K562 (cell line): ENCODE measurements at regions not wholly inside any gene's neighbourhood (a gene's known extent, or its start where the extent isn't known, plus 50 kb on each side); places are given as distances from the start of the nearest gene placed in this dataset.

Experiments
- ATAC-seq: fragments of 200-7000 bp; cut with Tn5 transposase; 3 replicates; pipeline ENCODE4 v1.9.1; 2020; ENCODE audit warnings: moderate library complexity
- BruUV-seq: library from RNA; stranded (reverse); fragments of 400-500 nt; replicated peaks from 2 replicates; lab custom pipeline; 2021; lab: Mats Ljungman, UMichigan
- CTCF ChIA-PET: fragments of 300-600 bp; formaldehyde crosslinking; extraction: SDS; loops from one replicate; lab custom pipeline; 2021; ENCODE audit warnings: low intra/inter-chr PET ratio; lab: Yijun Ruan, JAX
- POLR2A ChIA-PET: fragments of 300-600, 350-650 bp; sonication (Branson Sonifier 250); formaldehyde crosslinking; extraction: SDS; loops from one replicate; lab custom pipeline; 2021; ENCODE audit warnings: antibody characterized with exemption, inconsistent platforms; lab: Yijun Ruan, JAX
- DNase-seq, 4 experiments: peaks; one replicate each; pipeline versions ENCODE4 v3.0.0 to v3.0.0-alpha.2; 2011 to 2018; ENCODE audit warnings: low spot score in 3 of 4, mixed read lengths in 3 of 4; ENCODE audit errors: extremely low read depth in 1 of 4
- FAIRE-seq: peaks from 2 replicates; lab custom pipeline; 2011; peaks lifted over from hg19 to GRCh38; lab: Jason Lieb, UNC
- H2AFZ ChIP-seq: 2 replicates; pipeline ENCODE4 v1.6.0; 2011; ENCODE audit warnings: low read depth, low read length, control low read depth, inconsistent platforms
- H3K27ac ChIP-seq: fragments of 200-600 bp; 3 replicates; pipeline ENCODE4 v1.8.0; 2011; ENCODE audit warnings: low read depth, mild to moderate bottlenecking, control low read depth, inconsistent platforms, low read length, moderate library complexity, mixed read lengths; ENCODE audit errors: extremely low read depth
- H3K27me3 ChIP-seq, 2 experiments: fragments of 300-600 bp in 1 of 2; 2 replicates in 1 of 2; 3 replicates in 1 of 2; pipeline versions ENCODE4 v1.6.0 to v1.8.0; 2011; ENCODE audit warnings: inconsistent platforms in 2 of 2, low read length in 2 of 2, mild to moderate bottlenecking in 1 of 2, mixed read lengths in 1 of 2, moderate library complexity in 1 of 2; ENCODE audit not compliant: control insufficient read depth in 2 of 2, insufficient read depth in 2 of 2
- H3K36me3 ChIP-seq: fragments of 300-600 bp; 3 replicates; pipeline ENCODE4 v1.8.0; 2011; ENCODE audit warnings: mild to moderate bottlenecking, low read length, inconsistent platforms; ENCODE audit not compliant: control insufficient read depth, insufficient read depth
- H3K4me1 ChIP-seq, 2 experiments: fragments of 200-600 bp in 1 of 2; replicated peaks in 1 of 2; 2 replicates in 1 of 2; 3 replicates in 1 of 2; pipeline versions ENCODE4 v1.5.1 to v1.8.0; 2011; ENCODE audit warnings: inconsistent platforms in 2 of 2, low read length in 2 of 2, mild to moderate bottlenecking in 1 of 2, mixed read lengths in 1 of 2, moderate library complexity in 1 of 2; ENCODE audit not compliant: control insufficient read depth in 2 of 2, insufficient read depth in 2 of 2
- H3K4me2 ChIP-seq: 2 replicates; pipeline ENCODE4 v1.6.1; 2011; ENCODE audit warnings: low read length, control low read depth, inconsistent platforms, mixed read lengths; ENCODE audit not compliant: insufficient read depth
- H3K4me3 ChIP-seq: fragments of 200-600 bp; sonication (generic), shearing (Covaris generic); 2 replicates; pipeline ENCODE4 v1.5.1; 2016; ENCODE audit warnings: control low read depth, inconsistent platforms
- H3K79me2 ChIP-seq: fragments of 200-600 bp; 3 replicates; pipeline ENCODE4 v1.8.0; 2011; ENCODE audit warnings: low read length, inconsistent platforms; ENCODE audit not compliant: control insufficient read depth, insufficient read depth
- H3K9ac ChIP-seq, 2 experiments: 2 replicates each; pipeline versions ENCODE4 v1.6.0 to v1.6.1; 2011; ENCODE audit warnings: low read depth in 2 of 2, low read length in 2 of 2, control low read depth in 1 of 2, inconsistent platforms in 1 of 2, mild to moderate bottlenecking in 1 of 2, mixed read lengths in 1 of 2; ENCODE audit not compliant: insufficient read depth in 1 of 2
- H3K9me1 ChIP-seq: one replicate; pipeline ENCODE4 v1.6.0; 2011; ENCODE audit warnings: inconsistent platforms, mild to moderate bottlenecking, low read length, moderate library complexity; ENCODE audit not compliant: control insufficient read depth, insufficient read depth
- H3K9me3 ChIP-seq: replicated peaks from 2 replicates; pipeline ENCODE4 v1.5.1; 2011; ENCODE audit warnings: low read depth, low read length, inconsistent platforms; ENCODE audit not compliant: control insufficient read depth, insufficient read depth
- H4K20me1 ChIP-seq: replicated peaks from 2 replicates; pipeline ENCODE4 v1.6.1; 2011; ENCODE audit warnings: low read length, inconsistent platforms, mixed read lengths; ENCODE audit not compliant: control insufficient read depth, insufficient read depth
- ADNP ChIP-seq: fragments of 200-800 bp; sonication (Bioruptor generic); IDR thresholded peaks from 2 replicates; pipeline ENCODE4 v1.6.1; 2016; ENCODE audit warnings: missing genetic modification characterization, missing compliant biosample characterization
- ETV6 ChIP-seq, 3 experiments: fragments of 150-350 bp in 1 of 3; sonication (generic) in 1 of 3; formaldehyde crosslinking in 1 of 3; IDR thresholded peaks; 2 replicates each; pipeline versions ENCODE4 v1.6.1 to v1.8.0; 2014 to 2022; ENCODE audit warnings: borderline replicate concordance in 2 of 3, low read depth in 2 of 3, antibody characterized with exemption in 1 of 3, low read length in 1 of 3, mild to moderate bottlenecking in 1 of 3, missing genetic modification reagents in 1 of 3
- HCFC1 ChIP-seq: IDR thresholded peaks from 2 replicates; pipeline ENCODE4 v1.6.1; 2012; ENCODE audit warnings: low read depth, low read length, improper control_type of control experiment
- MAX ChIP-seq: sonication (generic); formaldehyde crosslinking; IDR thresholded peaks from 2 replicates; pipeline ENCODE4 v1.9.0; 2022; ENCODE audit warnings: mild to moderate bottlenecking, missing genetic modification reagents
- TAF9B ChIP-seq: fragments of 450-650 bp; IDR thresholded peaks from 2 replicates; pipeline ENCODE4 v1.6.1; 2018; ENCODE audit warnings: mild to moderate bottlenecking; ENCODE audit not compliant: partially characterized antibody
- TRIM28 ChIP-seq: fragments of 450-650 bp; IDR thresholded peaks from 2 replicates; pipeline ENCODE4 v1.6.1; 2017
- ZNF445 ChIP-seq: fragments of 250-450 bp; sonication (Bioruptor Pico); IDR thresholded peaks from 2 replicates; pipeline ENCODE4 v1.4.0; 2020; ENCODE audit warnings: low read depth, mild to moderate bottlenecking, moderate library complexity
- WGBS: fragments of 100-300 bp; shearing (Covaris generic); methylation state at CpG from one replicate; pipeline ENCODE4 v1.1.6; 2016; ENCODE audit warnings: low coverage, mixed read lengths; ENCODE audit not compliant: insufficient coverage; ENCODE audit errors: missing lambda C conversion rate; 5-methylcytosine and 5-hydroxymethylcytosine counted together
- in situ Hi-C: fragments of 300-500 bp; cut with MboI; formaldehyde crosslinking; loops from 4 replicates; pipeline ENCODE4 v1.15.0; 2018; ENCODE audit warnings: inconsistent platforms, mixed read lengths
- intact Hi-C: fragments of 100-400 bp; cut with micrococcal nuclease; formaldehyde crosslinking; loops from 2 replicates; pipeline ENCODE4 v1.14.2; 2022
- TF ChIP-seq, protein P1 (sequence below): sonication (generic); IDR thresholded peaks from 2 replicates; pipeline ENCODE4 v1.6.1; 2016
- TF ChIP-seq, protein P2 (sequence below): fragments of 450-650 bp; conservative IDR thresholded peaks from 2 replicates; pipeline ENCODE4 v1.6.1; 2016; ENCODE audit warnings: missing genetic modification characterization, low read depth, mild to moderate bottlenecking, missing compliant biosample characterization, moderate library complexity

DNA sequence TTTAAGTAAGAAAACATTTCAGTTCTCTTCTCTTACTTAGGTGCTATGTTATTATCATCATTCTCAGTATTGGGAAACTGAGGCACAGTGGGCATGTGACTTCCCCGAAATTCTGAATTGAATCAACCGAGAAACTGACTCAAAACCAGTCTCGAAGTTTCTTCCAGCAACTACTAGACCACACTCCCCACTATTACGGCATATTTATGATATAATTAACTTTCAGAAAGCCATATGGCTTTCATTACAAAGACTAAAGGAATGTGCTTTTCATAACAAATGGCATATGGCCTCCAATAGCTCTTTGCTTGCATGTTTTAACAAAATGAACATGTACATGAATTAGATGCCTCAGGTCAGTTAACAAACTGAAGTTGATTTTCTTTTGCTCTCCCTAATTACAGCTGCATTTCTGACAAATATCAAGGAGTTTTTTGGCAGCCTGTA, 182.9 kb upstream of the SLC38A2 start:
- FAIRE-seq (no peak), ATAC-seq (no peak), DNase-seq (no peak)
- Histone ChIP-seq H3K79me2 (no peaks in the 10 kb centered on the region), H3K4me3 (no peak overlapping the region), H3K27me3 (no peaks in the 10 kb centered on the region), H3K9me1 (no peaks in the 10 kb centered on the region), H3K9me3 (no peaks in the 10 kb centered on the region), H3K27ac (no peak overlapping the region), H3K4me2 (no peak overlapping the region), H4K20me1 (no peaks in the 10 kb centered on the region), H2AFZ (no peak overlapping the region), H3K9ac (no peak overlapping the region), H3K36me3 (no peaks in the 10 kb centered on the region), H3K4me1 (peaks cover 3 to 40% of the 10 kb centered on the region in 2 experiments; a peak in 4 of 5 replicates)
- BruUV-seq: no TSS peak
- POLR2A ChIA-PET: interaction anchor here (1.2 kb wide), 1 partner anchor 14 kb away, joined by 3 read pairs; no protein-coding TSS in a partner anchor
- no peak for TF ChIP-seq TAF9B
- TF ChIP-seq ZNF445: no peak
- TF ChIP-seq ETV6 (IDR thresholded peaks at IDR 0.05; ENCODE audit: borderline replicate concordance in 1 of 2, low read depth in 2 of 2, low read length in 1 of 2): no peak
- no peak for TF ChIP-seq ETV6 (CRISPR knock-in tag; IDR thresholded peaks at IDR 0.05; ENCODE audit: borderline replicate concordance)
- WGBS: 80% methylated on average over 4 of the region's 4 CpGs
- intact Hi-C loops (loop anchor here (5.0 to 10.0 kb wide), 3 partner anchors 123 to 291 kb away; partner anchors contain the start of genes SLC38A1 and SLC38A2), in situ Hi-C loops (no loop called here)
- CTCF ChIA-PET: no interaction called here

GRCh38 chr12:46554460-46554859, 181.9 kb upstream of the SLC38A2 start:
- Histone ChIP-seq H3K27ac (no peak overlapping the region), H3K4me1 (peaks cover 3 to 48% of the 10 kb centered on the region in 2 experiments; a peak in 4 of 5 replicates), H3K4me2 (no peak overlapping the region), H3K9ac (no peak overlapping the region), H3K79me2 (no peaks in the 10 kb centered on the region), H3K27me3 (no peaks in the 10 kb centered on the region), H3K9me3 (no peaks in the 10 kb centered on the region), H3K4me3 (no peak overlapping the region), H2AFZ (no peak overlapping the region), H3K9me1 (no peaks in the 10 kb centered on the region), H4K20me1 (no peaks in the 10 kb centered on the region), H3K36me3 (no peaks in the 10 kb centered on the region)
- CTCF ChIA-PET: no interaction called here
- DNase-seq (no peak), FAIRE-seq (no peak), ATAC-seq (no peak)
- in situ Hi-C loops (no loop called here), intact Hi-C loops (loop anchor here (10.0 kb wide), 1 partner anchor 290 kb away; the partner anchor contains the start of gene SLC38A1)
- POLR2A ChIA-PET: interaction anchor here (0.6 kb wide), 1 partner anchor 22 kb away, joined by 3 read pairs; no protein-coding TSS in a partner anchor
- BruUV-seq: no TSS peak
- TF ChIP-seq HCFC1 (no peak), MAX (CRISPR knock-in tag) (no peak), ADNP (tag) (no peak), TRIM28 (no peak)
- TF ChIP-seq, protein P1, sequence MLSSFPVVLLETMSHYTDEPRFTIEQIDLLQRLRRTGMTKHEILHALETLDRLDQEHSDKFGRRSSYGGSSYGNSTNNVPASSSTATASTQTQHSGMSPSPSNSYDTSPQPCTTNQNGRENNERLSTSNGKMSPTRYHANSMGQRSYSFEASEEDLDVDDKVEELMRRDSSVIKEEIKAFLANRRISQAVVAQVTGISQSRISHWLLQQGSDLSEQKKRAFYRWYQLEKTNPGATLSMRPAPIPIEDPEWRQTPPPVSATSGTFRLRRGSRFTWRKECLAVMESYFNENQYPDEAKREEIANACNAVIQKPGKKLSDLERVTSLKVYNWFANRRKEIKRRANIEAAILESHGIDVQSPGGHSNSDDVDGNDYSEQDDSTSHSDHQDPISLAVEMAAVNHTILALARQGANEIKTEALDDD: peak; percentile 52; the same call in 1 of the 2 replicates
- TF ChIP-seq, protein P2, sequence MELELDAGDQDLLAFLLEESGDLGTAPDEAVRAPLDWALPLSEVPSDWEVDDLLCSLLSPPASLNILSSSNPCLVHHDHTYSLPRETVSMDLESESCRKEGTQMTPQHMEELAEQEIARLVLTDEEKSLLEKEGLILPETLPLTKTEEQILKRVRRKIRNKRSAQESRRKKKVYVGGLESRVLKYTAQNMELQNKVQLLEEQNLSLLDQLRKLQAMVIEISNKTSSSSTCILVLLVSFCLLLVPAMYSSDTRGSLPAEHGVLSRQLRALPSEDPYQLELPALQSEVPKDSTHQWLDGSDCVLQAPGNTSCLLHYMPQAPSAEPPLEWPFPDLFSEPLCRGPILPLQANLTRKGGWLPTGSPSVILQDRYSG: no peak
- WGBS: 88% methylated on average over 2 of the region's 2 CpGs
